GM10266 (cell line): ENCODE measurements at regions not wholly inside any gene's neighbourhood (a gene's known extent, or its start where the extent isn't known, plus 50 kb on each side); places are given as distances from the start of the nearest gene placed in this dataset.

Source experiments
- DNase-seq: peaks from one replicate; pipeline ENCODE4 v3.0.0; 2012; ENCODE audit errors: extremely low spot score
- TF ChIP-seq, protein P1 (sequence below): IDR thresholded peaks from 2 replicates; pipeline ENCODE4 v1.5.1; 2012; ENCODE audit warnings: mild to moderate bottlenecking, low read depth; ENCODE audit not compliant: control insufficient read depth, insufficient read depth; ENCODE audit errors: missing control alignments

DNA sequence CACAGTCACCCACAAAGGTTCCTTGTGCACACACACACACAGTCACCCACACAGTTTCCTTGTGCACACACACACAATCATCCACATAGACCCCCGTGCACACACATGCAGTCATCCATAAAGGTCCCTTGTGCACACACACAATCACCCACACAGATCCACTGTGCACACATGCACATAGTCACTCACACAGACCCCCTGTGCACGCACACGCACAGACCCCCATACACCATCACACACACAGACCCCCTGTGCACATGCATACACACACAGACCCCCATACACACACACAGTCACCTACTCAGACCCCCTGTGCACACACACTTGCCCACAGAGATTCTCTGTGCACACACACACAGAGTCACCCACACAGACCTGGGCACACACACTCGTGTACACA, 107.1 kb downstream of the HSPH1 start:
- DNase-seq = no peak
- TF ChIP-seq, protein P1, sequence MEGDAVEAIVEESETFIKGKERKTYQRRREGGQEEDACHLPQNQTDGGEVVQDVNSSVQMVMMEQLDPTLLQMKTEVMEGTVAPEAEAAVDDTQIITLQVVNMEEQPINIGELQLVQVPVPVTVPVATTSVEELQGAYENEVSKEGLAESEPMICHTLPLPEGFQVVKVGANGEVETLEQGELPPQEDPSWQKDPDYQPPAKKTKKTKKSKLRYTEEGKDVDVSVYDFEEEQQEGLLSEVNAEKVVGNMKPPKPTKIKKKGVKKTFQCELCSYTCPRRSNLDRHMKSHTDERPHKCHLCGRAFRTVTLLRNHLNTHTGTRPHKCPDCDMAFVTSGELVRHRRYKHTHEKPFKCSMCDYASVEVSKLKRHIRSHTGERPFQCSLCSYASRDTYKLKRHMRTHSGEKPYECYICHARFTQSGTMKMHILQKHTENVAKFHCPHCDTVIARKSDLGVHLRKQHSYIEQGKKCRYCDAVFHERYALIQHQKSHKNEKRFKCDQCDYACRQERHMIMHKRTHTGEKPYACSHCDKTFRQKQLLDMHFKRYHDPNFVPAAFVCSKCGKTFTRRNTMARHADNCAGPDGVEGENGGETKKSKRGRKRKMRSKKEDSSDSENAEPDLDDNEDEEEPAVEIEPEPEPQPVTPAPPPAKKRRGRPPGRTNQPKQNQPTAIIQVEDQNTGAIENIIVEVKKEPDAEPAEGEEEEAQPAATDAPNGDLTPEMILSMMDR = no peak

GRCh38 chr13:31053896-31054295, 107.8 kb downstream of the HSPH1 start:
- TF ChIP-seq, protein P1 = no peak
- no peak for DNase-seq

- TF ChIP-seq, protein P1 = no peak
- no peak for DNase-seq
These were observed 108.6 kb downstream of the HSPH1 start for GRCh38 chr13:31053091-31053490.

DNA sequence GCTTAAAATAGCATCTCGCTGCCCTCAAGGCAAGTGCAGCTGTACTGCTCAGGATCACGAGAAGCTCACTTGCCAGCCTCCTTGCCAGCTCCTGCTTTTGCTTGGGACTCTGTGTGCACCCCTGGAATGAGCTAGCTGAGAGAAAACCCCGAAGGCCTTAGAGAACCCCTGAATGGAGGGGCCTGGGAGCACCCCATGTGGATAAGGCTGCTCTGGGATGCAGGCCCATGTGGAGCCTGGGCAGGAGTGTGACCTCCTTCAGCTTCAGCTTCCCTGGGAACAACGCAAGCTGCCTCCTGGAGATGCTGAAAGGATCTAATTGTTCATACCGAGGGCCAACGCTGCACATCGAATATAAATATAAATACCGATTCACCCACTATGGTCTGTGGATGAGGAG, 109.2 kb downstream of the HSPH1 start:
- TF ChIP-seq, protein P1 = no peak
- no peak for DNase-seq

- no peak for DNase-seq
- TF ChIP-seq, protein P1 = no peak
These were observed 109.7 kb downstream of the HSPH1 start for GRCh38 chr13:31051999-31052398.

DNA sequence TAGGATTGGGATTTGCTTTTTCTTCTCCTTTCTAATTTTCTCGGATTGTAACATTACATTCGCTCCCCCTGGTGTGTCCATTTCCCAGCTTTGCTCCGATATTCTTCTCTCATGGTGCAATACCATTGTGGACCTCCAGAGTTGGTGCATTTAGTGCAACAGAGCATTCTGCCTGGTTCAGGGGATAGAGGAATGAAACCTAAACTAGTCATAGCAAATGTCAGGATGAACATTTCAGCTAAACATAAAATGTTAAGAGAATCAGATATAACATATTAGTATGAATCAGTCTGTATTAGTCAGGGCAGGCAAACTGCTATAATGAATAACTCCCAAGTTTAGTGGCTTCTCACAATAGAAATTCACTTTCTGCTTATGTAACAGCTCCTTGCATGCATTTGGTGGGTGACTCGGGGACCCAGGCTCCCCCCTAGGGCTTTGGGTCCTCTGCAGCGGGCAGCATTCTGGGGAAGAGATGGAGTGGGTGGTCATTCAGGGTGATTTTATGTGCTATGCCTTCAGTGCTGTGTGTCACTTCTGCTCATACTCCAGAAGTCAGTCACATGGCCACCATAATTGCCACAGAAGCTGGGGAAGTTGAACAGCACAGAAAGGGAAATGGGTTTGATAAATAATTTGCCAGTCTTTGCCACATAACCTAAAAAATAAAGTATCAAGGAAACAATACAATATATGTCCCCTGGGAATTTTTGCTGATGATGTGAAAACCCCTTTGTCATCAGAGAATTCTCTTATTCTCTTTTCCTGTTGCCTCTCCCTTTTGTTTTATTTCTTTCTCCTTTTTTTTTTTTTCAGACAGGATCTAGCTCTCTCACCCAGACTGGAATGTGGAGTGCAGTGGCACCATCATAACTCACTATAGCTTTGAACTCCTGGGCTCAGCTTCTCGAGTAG, 111.0 kb downstream of the HSPH1 start:
- DNase-seq = no peak
- TF ChIP-seq, protein P1 = no peak

DNA sequence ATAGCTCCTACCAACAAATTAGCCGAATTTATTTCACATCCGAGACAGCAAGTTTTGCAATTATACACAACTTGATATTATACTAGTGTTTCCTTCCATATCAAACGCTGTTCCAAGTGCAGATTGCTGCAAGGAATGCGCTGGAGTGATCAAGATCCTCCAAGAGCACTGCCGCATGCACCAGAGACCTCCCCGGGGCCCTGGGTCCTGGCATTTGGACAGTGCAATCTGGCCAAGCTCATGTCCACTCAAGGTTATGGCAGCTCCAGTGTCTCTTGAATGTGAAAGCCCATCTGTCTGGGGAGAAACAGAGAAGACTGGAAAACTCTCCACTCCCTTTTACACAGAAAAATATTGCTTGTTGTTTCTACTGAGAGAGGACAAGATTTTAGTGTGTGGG, 111.9 kb downstream of the HSPH1 start:
- TF ChIP-seq, protein P1 = no peak
- DNase-seq = no peak
